ENCODE measurements at regions not wholly inside any gene's neighbourhood (a gene's known extent, or its start where the extent isn't known, plus 50 kb on each side); places are given as distances from the start of the nearest gene placed in this dataset.

GRCh38 chr2:144270951-144271350, 249.0 kb downstream of the ZEB2 start:
- no peaks in the 10 kb centered on the region for H3K79me2 ChIP-seq (ENCODE audit: low read length)
- no peaks in the 10 kb centered on the region for H3K9me3 ChIP-seq (ENCODE audit: low read length)
- no peaks in the 10 kb centered on the region for H3K4me1 ChIP-seq (ENCODE audit: insufficient read depth, low read length)
- H2AFZ ChIP-seq (ENCODE audit: low read length) = no peak overlapping the region
- no peaks in the 10 kb centered on the region for H3K27me3 ChIP-seq (ENCODE audit: low read length)
- no peak overlapping the region for H3K4me2 ChIP-seq (ENCODE audit: low read length)
- no peak overlapping the region for H3K9ac ChIP-seq (ENCODE audit: low read length)
- H3K36me3 ChIP-seq (ENCODE audit: low read depth, low read length) = no peaks in the 10 kb centered on the region
- TF ChIP-seq CTCF (conservative IDR thresholded peaks at IDR 0.05; ENCODE audit: low read depth, low read length) (no peak), EZH2 (IDR thresholded peaks at IDR 0.05; ENCODE audit: low read length, unreplicated experiment) (no peak), EZH2phosphoT487 (IDR thresholded peaks at IDR 0.05; ENCODE audit: borderline replicate concordance, low read length) (no peak)
- H4K20me1 ChIP-seq (ENCODE audit: low read length) = no peaks in the 10 kb centered on the region
- BruUV-seq (replicated peaks) = no TSS peak
- DNase-seq (no peak), ATAC-seq (no peak)
- no peak overlapping the region for H3K27ac ChIP-seq (ENCODE audit: low read length)
- no peak overlapping the region for H3K4me3 ChIP-seq (ENCODE audit: low read length)
- H3F3A ChIP-seq (ENCODE audit: low read length, unreplicated experiment) = no peaks in the 10 kb centered on the region
- intact Hi-C loops (cut with micrococcal nuclease) = no loop called here
- POLR2A ChIA-PET (ENCODE audit: unreplicated experiment) = no interaction called here
- CTCF ChIA-PET = no interaction called here
- no peaks in the 10 kb centered on the region for H3K9me2 ChIP-seq (replicated peaks; ENCODE audit: low read length)

GRCh38 chr2:144268036-144268678, 251.8 kb downstream of the ZEB2 start:
- intact Hi-C loops (cut with micrococcal nuclease) = no loop called here
- Histone ChIP-seq H3K4me3 (ENCODE audit: low read length) (no peak overlapping the region), H3K4me2 (ENCODE audit: low read length) (no peak overlapping the region), H3K4me1 (ENCODE audit: insufficient read depth, low read length) (no peaks in the 10 kb centered on the region), H2AFZ (ENCODE audit: low read length) (no peak overlapping the region), H3K9ac (ENCODE audit: low read length) (no peak overlapping the region), H3K79me2 (ENCODE audit: low read length) (no peaks in the 10 kb centered on the region), H3K27ac (ENCODE audit: low read length) (no peak overlapping the region), H3K9me2 (replicated peaks; ENCODE audit: low read length) (no peaks in the 10 kb centered on the region), H3K27me3 (ENCODE audit: low read length) (no peaks in the 10 kb centered on the region), H3K36me3 (ENCODE audit: low read depth, low read length) (no peaks in the 10 kb centered on the region), H4K20me1 (ENCODE audit: low read length) (no peaks in the 10 kb centered on the region), H3K9me3 (ENCODE audit: low read length) (no peaks in the 10 kb centered on the region), H3F3A (ENCODE audit: low read length, unreplicated experiment) (no peaks in the 10 kb centered on the region)
- POLR2A ChIA-PET (ENCODE audit: unreplicated experiment) = no interaction called here
- BruUV-seq (replicated peaks) = no TSS peak
- TF ChIP-seq EZH2phosphoT487 (IDR thresholded peaks at IDR 0.05; ENCODE audit: borderline replicate concordance, low read length) (no peak), EZH2 (IDR thresholded peaks at IDR 0.05; ENCODE audit: low read length, unreplicated experiment) (no peak), CTCF (conservative IDR thresholded peaks at IDR 0.05; ENCODE audit: low read depth, low read length) (no peak)
- DNase-seq = no peak
- no peak for ATAC-seq
- CTCF ChIA-PET = no interaction called here

- Histone ChIP-seq H3K4me3 (ENCODE audit: low read length) (no peak overlapping the region), H3K27ac (ENCODE audit: low read length) (no peak overlapping the region), H3K9ac (ENCODE audit: low read length) (no peak overlapping the region), H3K36me3 (ENCODE audit: low read depth, low read length) (no peaks in the 10 kb centered on the region), H3K9me2 (replicated peaks; ENCODE audit: low read length) (no peaks in the 10 kb centered on the region), H3K4me1 (ENCODE audit: insufficient read depth, low read length) (no peaks in the 10 kb centered on the region), H3K9me3 (ENCODE audit: low read length) (no peaks in the 10 kb centered on the region), H3K79me2 (ENCODE audit: low read length) (no peaks in the 10 kb centered on the region), H4K20me1 (ENCODE audit: low read length) (no peaks in the 10 kb centered on the region), H3K4me2 (ENCODE audit: low read length) (no peak overlapping the region), H3K27me3 (ENCODE audit: low read length) (no peaks in the 10 kb centered on the region), H2AFZ (ENCODE audit: low read length) (no peak overlapping the region), H3F3A (ENCODE audit: low read length, unreplicated experiment) (no peaks in the 10 kb centered on the region)
- no TSS peak for BruUV-seq (replicated peaks)
- intact Hi-C loops (cut with micrococcal nuclease) = no loop called here
- no peak for DNase-seq
- ATAC-seq = no peak
- POLR2A ChIA-PET (ENCODE audit: unreplicated experiment) = no interaction called here
- CTCF ChIA-PET = no interaction called here
- TF ChIP-seq EZH2phosphoT487 (IDR thresholded peaks at IDR 0.05; ENCODE audit: borderline replicate concordance, low read length) (no peak), EZH2 (IDR thresholded peaks at IDR 0.05; ENCODE audit: low read length, unreplicated experiment) (no peak), CTCF (conservative IDR thresholded peaks at IDR 0.05; ENCODE audit: low read depth, low read length) (no peak)
These were observed 252.7 kb downstream of the ZEB2 start for GRCh38 chr2:144267239-144267638.

All from PC-3 (cell line).